Sigmoid colon (tissue), 6 donors: ENCODE measurements at regions not wholly inside any gene's neighbourhood (a gene's known extent, or its start where the extent isn't known, plus 50 kb on each side); places are given as distances from the start of the nearest gene placed in this dataset.

ENCODE experiments used
- DNase-seq: peaks from one replicate; pipeline ENCODE4 v3.0.0-alpha.2; 2019
- H3K27ac ChIP-seq, 4 donors: fragments of 200-600 bp; sonication (generic); one replicate each; pipeline ENCODE4 v1.5.1; 2016 to 2019; ENCODE audit warnings: mild to moderate bottlenecking in 1 of 4
- H3K27me3 ChIP-seq, 3 donors: fragments of 200-600 bp; sonication (generic); one replicate each; pipeline ENCODE4 v1.5.1; 2019; ENCODE audit warnings: mild to moderate bottlenecking in 1 of 3
- H3K36me3 ChIP-seq, 4 donors: fragments of 200-600 bp; sonication (generic); one replicate each; pipeline ENCODE4 v1.5.1; 2016 to 2019
- H3K4me1 ChIP-seq, 4 donors: fragments of 200-600 bp; sonication (generic); one replicate each; pipeline ENCODE4 v1.5.1; 2017 to 2019
- H3K4me3 ChIP-seq, 4 donors: fragments of 200-600 bp; sonication (generic); one replicate each; pipeline ENCODE4 v1.5.1; 2017 to 2019; ENCODE audit warnings: mild to moderate bottlenecking in 2 of 4, moderate library complexity in 1 of 4
- H3K9me3 ChIP-seq, 4 donors: fragments of 200-600 bp in 3 of 4; sonication (generic) in 3 of 4; one replicate each; pipeline versions ENCODE4 v1.5.1 to v1.6.1; 2013 to 2019
- CTCF ChIP-seq, 4 experiments: fragments of 450-650 bp in 3 of 4; fragments of 200-600 bp in 1 of 4; IDR thresholded peaks; one replicate each; pipeline ENCODE4 v1.5.1; 2016 to 2019; ENCODE audit warnings: antibody characterized with exemption in 4 of 4, mild to moderate bottlenecking in 3 of 4, moderate library complexity in 2 of 4
- EP300 ChIP-seq, 4 donors: sonication (generic); formaldehyde crosslinking; IDR thresholded peaks; one replicate each; pipeline ENCODE4 v1.6.1; 2017; ENCODE audit warnings: antibody characterized with exemption in 4 of 4
- POLR2A ChIP-seq, 2 donors: fragments of 450-650 bp; IDR thresholded peaks; one replicate each; pipeline ENCODE4 v1.6.1; 2016; ENCODE audit warnings: antibody characterized with exemption in 2 of 2, mild to moderate bottlenecking in 2 of 2, moderate library complexity in 2 of 2
- POLR2AphosphoS5 ChIP-seq, 4 donors: sonication (generic); formaldehyde crosslinking; IDR thresholded peaks; one replicate each; pipeline ENCODE4 v1.6.1; 2017; ENCODE audit warnings: antibody characterized with exemption in 4 of 4
- WGBS, 2 donors: extraction: QIAGEN DNeasy Blood & Tissue Kit; methylation state at CpG; one replicate each; pipeline ENCODE4 v1.1.7; 2013; 5-methylcytosine and 5-hydroxymethylcytosine counted together
- intact Hi-C: fragments of 100-400 bp; cut with DNase I; formaldehyde crosslinking; loops from one replicate; pipeline ENCODE4 v1.15.1; 2023
- donor health status: healthy with polysubstance abuse.
- donor health status: healthy.

- Histone ChIP-seq H3K27ac (no peak overlapping the region), H3K4me3 (no peak overlapping the region), H3K36me3 (no peaks in the 10 kb centered on the region), H3K9me3 (no peaks in the 10 kb centered on the region), H3K4me1 (no peaks in the 10 kb centered on the region), H3K27me3 (no peaks in the 10 kb centered on the region)
- TF ChIP-seq EP300 (IDR thresholded peaks at IDR 0.05) = no peak
- no peak for TF ChIP-seq POLR2AphosphoS5 (IDR thresholded peaks at IDR 0.05)
- TF ChIP-seq POLR2A (IDR thresholded peaks at IDR 0.05) = no peak
- TF ChIP-seq CTCF (IDR thresholded peaks at IDR 0.05) = no peak
- no peak for DNase-seq
- 81 to 83% methylated on average over 3 of the region's 3 CpGs for WGBS, 2 donors
- intact Hi-C loops = no loop called here
These were observed 86.7 kb upstream of the IPO5 start for GRCh38 chr13:97866751-97867150.

- no peak for TF ChIP-seq CTCF (IDR thresholded peaks at IDR 0.05)
- TF ChIP-seq POLR2A (IDR thresholded peaks at IDR 0.05) = no peak
- H3K4me1 ChIP-seq = no peaks in the 10 kb centered on the region
- no peak overlapping the region for H3K27ac ChIP-seq
- DNase-seq = no peak
- no peaks in the 10 kb centered on the region for H3K9me3 ChIP-seq
- intact Hi-C loops = no loop called here
- H3K4me3 ChIP-seq = no peak overlapping the region
- H3K27me3 ChIP-seq = no peaks in the 10 kb centered on the region
- no peaks in the 10 kb centered on the region for H3K36me3 ChIP-seq
- 90% methylated on average over 1 of the region's 1 CpG for WGBS, 2 donors
These were observed 80.1 kb upstream of the IPO5 start for GRCh38 chr13:97873398-97873797.

- Histone ChIP-seq H3K27ac (no peak overlapping the region), H3K9me3 (no peaks in the 10 kb centered on the region), H3K4me1 (peaks cover 0 to 7% (median 4%) of the 10 kb centered on the region in 4 donors), H3K27me3 (no peaks in the 10 kb centered on the region), H3K4me3 (no peak overlapping the region), H3K36me3 (no peaks in the 10 kb centered on the region)
- WGBS, 2 donors = 81 to 86% methylated on average over 9 of the region's 9 CpGs
- intact Hi-C loops = no loop called here
- TF ChIP-seq EP300 (IDR thresholded peaks at IDR 0.05) = no peak
- no peak for TF ChIP-seq POLR2AphosphoS5 (IDR thresholded peaks at IDR 0.05)
- TF ChIP-seq POLR2A (IDR thresholded peaks at IDR 0.05) = no peak
- TF ChIP-seq CTCF (IDR thresholded peaks at IDR 0.05) = no peak
- DNase-seq = no peak
These were observed 78.3 kb upstream of the IPO5 start for GRCh38 chr13:97875218-97875617.

GRCh38 chr13:97875911-97876310 is 77.6 kb upstream of the IPO5 start:
- intact Hi-C loops = no loop called here
- DNase-seq = no peak
- Histone ChIP-seq H3K4me1 (peaks cover 0 to 7% (median 6%) of the 10 kb centered on the region in 4 donors), H3K27ac (no peak overlapping the region), H3K36me3 (no peaks in the 10 kb centered on the region), H3K9me3 (no peaks in the 10 kb centered on the region), H3K27me3 (no peaks in the 10 kb centered on the region), H3K4me3 (no peak overlapping the region)
- 65 to 87% methylated on average over 7 of the region's 7 CpGs for WGBS, 2 donors
- TF ChIP-seq EP300 (IDR thresholded peaks at IDR 0.05) (no peak), POLR2A (IDR thresholded peaks at IDR 0.05) (no peak), CTCF (IDR thresholded peaks at IDR 0.05) (no peak), POLR2AphosphoS5 (IDR thresholded peaks at IDR 0.05) (no peak)
